Ovary (tissue), 7 donors: ENCODE measurements at regions not wholly inside any gene's neighbourhood (a gene's known extent, or its start where the extent isn't known, plus 50 kb on each side); places are given as distances from the start of the nearest gene placed in this dataset.
"Not testable (repeated sequence)": the region's sequence is repeated elsewhere in the genome, so short reads cannot be mapped to it uniquely, and the experiment has no call there.

Source experiments
- DNase-seq, 5 donors: peaks; one replicate each; pipeline ENCODE4 v3.0.0-alpha.2; 2019 to 2020
- H3K27ac ChIP-seq, 2 donors: fragments of 200-600 bp; one replicate each; pipeline versions ENCODE4 v1.5.1 to v1.8.0; 2019 to 2022
- H3K27me3 ChIP-seq: fragments of 200-600 bp; one replicate; pipeline ENCODE4 v1.8.0; 2022
- H3K36me3 ChIP-seq: fragments of 200-600 bp; sonication (generic); one replicate; pipeline ENCODE4 v1.5.1; 2019
- H3K4me1 ChIP-seq: one replicate; pipeline ENCODE4 v1.8.1; 2013; ENCODE audit warnings: mild to moderate bottlenecking, moderate library complexity; ENCODE audit not compliant: insufficient read depth
- H3K4me3 ChIP-seq: fragments of 200-600 bp; sonication (generic); one replicate; pipeline ENCODE4 v1.5.1; 2017
- H3K9me3 ChIP-seq, 2 donors: fragments of 200-600 bp in 1 of 2; sonication (generic) in 1 of 2; one replicate each; pipeline versions ENCODE4 v1.5.1 to v1.8.1; 2013 to 2019; ENCODE audit warnings: mild to moderate bottlenecking in 1 of 2, moderate library complexity in 1 of 2
- CTCF ChIP-seq, 3 donors: fragments of 450-650 bp in 2 of 3; fragments of 200-600 bp in 1 of 3; IDR thresholded peaks; one replicate each; pipeline versions ENCODE4 v1.5.1 to v1.8.0; 2016 to 2022; ENCODE audit warnings: antibody characterized with exemption in 3 of 3, mild to moderate bottlenecking in 1 of 3
- EP300 ChIP-seq: sonication (generic); formaldehyde crosslinking; IDR thresholded peaks from one replicate; pipeline ENCODE4 v1.6.1; 2017; ENCODE audit warnings: antibody characterized with exemption
- POLR2A ChIP-seq: fragments of 450-650 bp; IDR thresholded peaks from one replicate; pipeline ENCODE4 v1.6.1; 2017; ENCODE audit warnings: antibody characterized with exemption, mild to moderate bottlenecking, moderate library complexity
- WGBS, 3 donors: extraction: QIAGEN DNeasy Blood & Tissue Kit in 1 of 3; methylation state at CpG; one replicate each; pipeline versions ENCODE4 v1.1.5 to v1.1.7; 2013 to 2017; 5-methylcytosine and 5-hydroxymethylcytosine counted together
- intact Hi-C, 4 donors: fragments of 100-400 bp; cut with DNase I; formaldehyde crosslinking; loops; one replicate each; pipeline versions ENCODE4 v1.11.0 to v1.15.1; 2022 to 2023
- donor health status: DM: no; HTN: no; CAD: no; lungs with moderate emphysema.
- donor health status: DM: no; HTN: no; CAD: no.
- donor health status: Bipolar disorder and iron deficiency.
- donor health status: DM: no; HTN: no; CAD: no.
- donor health status: DM: yes; HTN: yes; CAD: no.

- H3K27me3 ChIP-seq, H3K4me3 ChIP-seq, H3K9me3 ChIP-seq, intact Hi-C loops, H3K4me1 ChIP-seq, H3K27ac ChIP-seq, H3K36me3 ChIP-seq, DNase-seq: not testable (repeated sequence)
- 88 to 96% (median 89%) methylated on average over 3 of the region's 3 CpGs for WGBS, 3 donors
Measured at GRCh38 chr5:62240494-62240893, 65.5 kb upstream of the KIF2A start.

GRCh38 chr5:62242000-62242399, 64.0 kb upstream of the KIF2A start:
- H3K36me3 ChIP-seq = not testable (repeated sequence)

GRCh38 chr5:62243046-62243445, 63.0 kb upstream of the KIF2A start:
- DNase-seq, H3K27ac ChIP-seq, intact Hi-C loops, H3K27me3 ChIP-seq, H3K4me3 ChIP-seq, H3K9me3 ChIP-seq, H3K36me3 ChIP-seq, H3K4me1 ChIP-seq: not testable (repeated sequence)
- 92 to 99% (median 92%) methylated on average over 2 of the region's 2 CpGs for WGBS, 3 donors

More at GRCh38 chr5:62242000-62242399, 64.0 kb upstream of the KIF2A start:
- intact Hi-C loops, H3K4me3 ChIP-seq, H3K4me1 ChIP-seq, DNase-seq, H3K27me3 ChIP-seq, H3K27ac ChIP-seq, H3K9me3 ChIP-seq: not testable (repeated sequence)
- WGBS, 3 donors = 82 to 84% (median 82%) methylated on average over 5 of the region's 5 CpGs

- DNase-seq, H3K27me3 ChIP-seq, H3K4me1 ChIP-seq, H3K36me3 ChIP-seq, intact Hi-C loops, H3K4me3 ChIP-seq, H3K9me3 ChIP-seq, H3K27ac ChIP-seq: not testable (repeated sequence)
- 94 to 99% (median 96%) methylated on average over 6 of the region's 6 CpGs for WGBS, 3 donors
Measured at GRCh38 chr5:62248192-62248591, 57.8 kb upstream of the KIF2A start.

GRCh38 chr5:62250085-62250484, 55.9 kb upstream of the KIF2A start:
- intact Hi-C loops, H3K9me3 ChIP-seq, H3K36me3 ChIP-seq, DNase-seq, H3K4me1 ChIP-seq, H3K27me3 ChIP-seq, H3K4me3 ChIP-seq, H3K27ac ChIP-seq: not testable (repeated sequence)
- 57 to 69% (median 64%) methylated on average over 3 of the region's 3 CpGs for WGBS, 3 donors

- intact Hi-C loops, H3K27me3 ChIP-seq, H3K4me3 ChIP-seq, H3K9me3 ChIP-seq, DNase-seq, H3K36me3 ChIP-seq, H3K4me1 ChIP-seq, H3K27ac ChIP-seq: not testable (repeated sequence)
- WGBS, 3 donors = 82 to 89% (median 83%) methylated on average over 4 of the region's 4 CpGs
Measured at GRCh38 chr5:62250919-62251318, 55.1 kb upstream of the KIF2A start.

- H3K27me3 ChIP-seq, DNase-seq, H3K4me3 ChIP-seq, H3K9me3 ChIP-seq, H3K27ac ChIP-seq, intact Hi-C loops, H3K36me3 ChIP-seq, H3K4me1 ChIP-seq: not testable (repeated sequence)
- WGBS, 3 donors = 90 to 94% (median 93%) methylated on average over 2 of the region's 2 CpGs
Measured at GRCh38 chr5:62252519-62252918, 53.5 kb upstream of the KIF2A start.

GRCh38 chr5:62255551-62255950, 50.5 kb upstream of the KIF2A start:
- intact Hi-C loops, H3K4me3 ChIP-seq, H3K9me3 ChIP-seq, H3K4me1 ChIP-seq, H3K27me3 ChIP-seq, DNase-seq, H3K27ac ChIP-seq, H3K36me3 ChIP-seq: not testable (repeated sequence)
- 89 to 100% (median 96%) methylated on average over 1 of the region's 1 CpG for WGBS, 3 donors

- no peaks in the 10 kb centered on the region for H3K9me3 ChIP-seq
- intact Hi-C loops = no loop called here
- H3K27ac ChIP-seq = no peak overlapping the region
- 20 to 24% (median 23%) methylated on average over 8 of the region's 8 CpGs for WGBS, 3 donors
- no peak for DNase-seq
- no peak for TF ChIP-seq CTCF (IDR thresholded peaks at IDR 0.05)
- TF ChIP-seq EP300 = no peak
- TF ChIP-seq POLR2A = no peak
- no peaks in the 10 kb centered on the region for H3K36me3 ChIP-seq
- H3K27me3 ChIP-seq = no peaks in the 10 kb centered on the region
- no peak overlapping the region for H3K4me3 ChIP-seq
- H3K4me1 ChIP-seq = no peaks in the 10 kb centered on the region
Measured at GRCh38 chr5:62256161-62257019, 49.6 kb upstream of the KIF2A start.
